GM19468 (cell line): ENCODE measurements at regions not wholly inside any gene's neighbourhood (a gene's known extent, or its start where the extent isn't known, plus 50 kb on each side); places are given as distances from the start of the nearest gene placed in this dataset.
A peak's percentile ranks its signal among the peaks of the same experiment; 100 is the strongest.

Source experiments
- ATAC-seq: cut with Tn5 transposase; IDR thresholded peaks from one replicate; pipeline ENCODE4 v1.9.1; 2021; ENCODE audit warnings: mild to moderate bottlenecking, moderate library complexity, moderate number of reproducible peaks; ENCODE audit not compliant: unreplicated experiment; ENCODE audit errors: extremely low read depth

DNA sequence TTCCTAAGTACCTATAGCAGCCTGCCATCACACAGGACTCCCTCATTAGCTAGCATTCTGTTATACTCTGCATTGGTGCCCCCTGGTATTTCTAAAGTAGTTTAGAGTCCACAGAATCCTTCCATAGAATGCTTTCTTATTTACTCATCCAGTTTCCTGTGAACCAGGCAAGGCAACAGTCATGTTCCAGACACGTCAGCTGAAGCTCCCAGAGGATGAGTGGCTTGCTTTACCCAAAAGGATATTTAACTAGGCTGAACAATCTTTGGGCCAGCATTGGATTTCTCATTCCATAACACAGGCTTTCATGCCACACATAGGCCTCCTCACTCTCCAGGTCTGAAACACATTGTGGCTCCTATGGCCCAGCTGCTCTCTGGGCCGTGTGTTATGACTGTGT lies 203.8 kb upstream of the MAP3K7 start:
- no peak for ATAC-seq

- ATAC-seq, result no peak
Measured at GRCh38 chr6:90790058-90790457, 203.2 kb upstream of the MAP3K7 start.

DNA sequence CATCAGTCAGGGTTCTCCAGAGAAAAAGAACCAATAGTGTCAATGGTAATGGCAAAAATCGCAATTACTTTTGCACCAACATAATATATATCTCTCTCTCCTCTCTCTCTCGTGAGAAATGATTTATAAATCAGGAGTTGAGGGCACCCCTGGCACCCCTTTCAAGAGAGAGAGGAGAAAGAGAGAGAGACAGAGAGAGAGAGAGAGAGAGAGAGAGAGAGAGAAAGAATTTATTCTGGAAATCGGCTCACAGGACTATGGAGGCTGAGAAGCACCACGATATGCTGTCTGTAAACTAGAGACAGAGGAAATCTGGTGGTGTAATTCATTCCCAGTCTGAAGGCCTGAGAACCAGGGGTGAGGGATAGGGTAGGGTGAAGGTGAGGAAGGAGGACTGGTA lies 201.9 kb upstream of the MAP3K7 start:
- ATAC-seq, result no peak

DNA sequence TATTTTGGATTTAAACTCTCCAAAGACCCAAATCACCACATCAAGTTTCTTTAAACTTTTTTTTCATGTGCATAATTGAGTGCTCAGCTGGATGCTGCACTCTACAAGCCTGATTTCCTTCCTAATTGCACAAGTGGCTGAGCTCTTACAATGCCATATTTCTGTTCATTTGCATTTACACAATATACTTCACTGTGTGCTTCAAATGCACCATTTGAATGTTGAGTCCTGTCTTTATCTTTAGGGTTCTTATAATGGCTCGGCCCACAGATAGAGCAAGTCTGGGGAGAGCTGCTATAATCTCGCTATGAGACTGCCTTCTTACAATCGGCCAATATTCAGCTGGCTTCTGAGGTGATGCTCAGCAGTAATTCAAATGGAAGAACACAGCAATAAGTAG lies 200.6 kb upstream of the MAP3K7 start:
- ATAC-seq, result no peak

DNA sequence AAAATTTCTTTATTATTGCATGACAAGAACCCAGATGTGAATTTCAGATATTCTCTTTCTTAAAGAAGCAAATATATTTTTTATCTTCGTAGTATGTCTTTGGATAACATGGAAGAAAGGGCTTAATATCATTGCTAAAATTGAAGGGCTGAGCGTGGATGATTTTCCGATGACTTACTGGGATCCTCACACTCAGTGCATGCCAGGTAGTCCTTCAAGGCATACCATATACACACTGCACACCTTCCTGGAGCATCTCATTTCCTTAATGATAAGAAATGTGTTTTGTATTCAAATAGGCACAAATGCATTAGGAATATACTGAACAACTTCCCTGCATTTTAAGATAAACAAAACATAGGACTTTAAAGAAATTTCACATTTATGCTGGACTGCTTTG lies 193.9 kb upstream of the MAP3K7 start:
- no peak for ATAC-seq

DNA sequence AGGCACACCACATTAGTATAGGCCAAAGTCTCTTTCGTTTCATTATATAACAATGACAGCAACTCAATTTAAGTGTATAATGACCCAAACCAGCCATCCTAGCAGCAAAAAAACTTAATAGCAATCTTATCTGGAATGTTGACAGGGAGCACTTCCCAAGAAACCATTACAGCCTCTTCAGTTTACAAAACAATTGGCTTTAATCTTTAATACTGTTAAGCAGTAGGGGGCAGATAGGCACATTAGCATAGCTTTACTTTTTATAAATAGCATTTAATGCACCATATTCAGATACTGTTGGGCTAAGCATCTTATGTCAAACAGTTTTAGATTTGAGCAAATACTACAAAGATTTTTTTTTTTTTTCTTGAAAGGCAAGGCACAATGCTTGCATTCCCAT lies 193.3 kb upstream of the MAP3K7 start:
- no peak for ATAC-seq

DNA sequence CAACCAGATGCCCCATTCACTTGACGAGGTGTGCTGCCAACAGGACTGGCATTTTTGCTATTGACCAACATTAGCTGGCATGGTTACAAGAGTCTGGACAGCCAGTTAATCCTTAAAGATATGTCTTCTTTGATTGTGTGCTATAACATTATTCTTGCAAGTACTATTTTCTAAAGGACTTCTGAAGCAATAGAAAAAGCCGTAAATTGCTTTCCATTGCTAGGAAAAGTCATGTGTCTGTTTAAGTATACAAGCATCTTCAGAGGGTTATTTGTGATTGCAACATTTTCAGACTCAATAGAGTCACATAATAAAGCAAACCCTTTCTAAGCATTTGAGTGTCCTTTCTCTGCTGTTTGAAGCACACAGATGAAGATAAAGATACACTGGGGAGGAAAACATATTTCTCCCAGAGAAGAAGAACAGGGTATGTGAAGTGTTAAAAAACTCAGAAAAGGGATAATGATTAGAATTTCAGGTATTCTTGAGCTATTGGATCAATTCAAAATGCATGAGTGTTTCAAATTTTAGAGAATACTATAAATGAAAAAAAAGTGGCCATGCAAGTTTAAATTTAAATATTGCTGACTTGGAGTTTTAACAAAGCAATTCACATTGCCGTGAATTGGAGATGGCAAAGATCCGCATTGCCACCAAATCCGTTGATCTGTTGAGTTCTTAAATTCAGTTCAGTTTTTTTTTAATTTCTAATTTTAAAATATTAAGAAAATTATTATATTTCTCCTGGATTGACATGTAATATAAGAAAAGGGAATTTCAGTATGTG lies 191.7 kb upstream of the MAP3K7 start:
- ATAC-seq, result no peak

DNA sequence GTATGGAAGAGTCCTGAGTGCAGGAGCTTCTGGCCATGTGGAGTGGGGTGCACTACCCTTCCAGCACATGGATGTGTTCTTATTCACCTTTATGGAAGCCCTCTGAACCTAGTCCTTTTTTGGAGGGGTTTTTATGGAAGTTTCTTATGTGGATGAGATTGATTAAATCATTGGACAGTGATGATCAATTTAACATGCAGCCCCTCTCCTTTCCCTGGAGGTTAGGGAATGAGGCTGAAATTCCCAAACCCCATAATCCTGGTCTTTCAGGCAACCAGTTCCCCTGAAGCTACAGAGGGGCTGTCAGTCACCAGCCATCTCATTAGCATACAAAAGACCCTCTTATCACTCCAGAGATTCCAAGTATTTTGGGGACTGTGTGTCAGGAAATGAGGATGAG lies 183.9 kb upstream of the MAP3K7 start:
- ATAC-seq, result no peak

DNA sequence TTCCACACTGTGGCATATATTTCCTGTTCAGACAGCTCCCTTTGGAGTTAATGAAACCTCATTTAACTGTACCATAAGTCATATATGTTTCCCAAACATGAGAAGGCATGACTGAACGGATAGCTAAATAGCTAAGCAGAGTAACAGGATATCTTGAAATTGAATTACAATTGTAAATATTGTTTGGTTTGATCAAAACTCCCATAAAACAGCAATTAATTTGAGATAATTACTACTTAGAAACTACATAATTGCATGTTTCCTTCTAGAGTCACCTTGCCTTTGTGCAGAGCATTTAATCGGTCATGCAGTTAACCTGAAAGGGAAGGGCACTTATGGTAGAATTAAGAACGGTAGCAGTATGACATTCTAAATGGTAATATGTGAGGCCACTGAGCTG lies 179.0 kb upstream of the MAP3K7 start:
- no peak for ATAC-seq

GRCh38 chr6:90765491-90765890 lies 178.6 kb upstream of the MAP3K7 start:
- ATAC-seq, result no peak

GRCh38 chr6:90764001-90764400 lies 177.1 kb upstream of the MAP3K7 start:
- no peak for ATAC-seq

- no peak for ATAC-seq
Measured at GRCh38 chr6:90759664-90760063, 172.8 kb upstream of the MAP3K7 start.

GRCh38 chr6:90758741-90759140 lies 171.9 kb upstream of the MAP3K7 start:
- ATAC-seq, result no peak

DNA sequence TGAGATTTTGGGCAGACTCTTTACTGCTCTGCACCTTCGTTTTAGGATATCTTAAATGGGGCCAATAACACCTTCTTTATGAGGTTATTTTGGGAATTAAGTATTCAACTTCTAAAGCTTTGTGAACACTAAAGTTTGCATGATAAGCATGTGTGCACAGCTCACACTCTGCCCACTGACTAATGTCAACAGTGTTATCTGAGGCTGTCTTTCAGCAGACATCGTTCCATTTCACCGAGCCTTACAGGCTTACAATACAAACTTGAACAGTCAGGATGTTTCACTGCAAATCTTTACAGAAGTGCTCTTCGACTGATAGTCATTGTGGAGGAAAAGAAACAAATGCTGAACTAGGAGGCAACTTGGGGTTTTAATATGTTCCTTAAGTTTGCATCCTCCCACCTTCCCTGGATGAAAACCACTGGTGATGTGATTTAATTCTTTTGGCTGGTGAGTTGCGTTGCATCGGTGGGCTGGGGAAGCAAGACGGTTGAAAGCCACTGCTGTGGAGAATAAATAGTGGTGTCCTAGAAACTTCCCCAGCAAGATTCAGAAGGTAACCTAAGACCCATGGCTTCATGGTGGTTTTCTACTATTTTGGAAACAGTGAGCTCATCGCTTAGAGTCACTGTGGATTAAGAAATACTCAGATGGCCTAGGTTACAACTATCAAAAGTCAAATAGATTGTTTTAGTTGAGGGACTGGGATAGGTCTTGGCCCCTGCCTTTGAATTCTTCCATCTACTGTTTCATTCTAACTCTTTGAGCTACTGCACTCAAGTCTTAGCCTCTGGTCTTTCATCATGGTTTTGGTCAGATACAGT lies 167.2 kb upstream of the MAP3K7 start:
- ATAC-seq, result no peak

GRCh38 chr6:90739802-90740201 lies 152.9 kb upstream of the MAP3K7 start:
- ATAC-seq, result no peak

GRCh38 chr6:90739339-90739738 lies 152.5 kb upstream of the MAP3K7 start:
- no peak for ATAC-seq

- peak; percentile 69 for ATAC-seq
Measured at GRCh38 chr6:90730151-90730673, 143.3 kb upstream of the MAP3K7 start.

GRCh38 chr6:90729057-90729456 lies 142.2 kb upstream of the MAP3K7 start:
- no peak for ATAC-seq

- no peak for ATAC-seq
Measured at GRCh38 chr6:90722648-90723047, 135.8 kb upstream of the MAP3K7 start.

DNA sequence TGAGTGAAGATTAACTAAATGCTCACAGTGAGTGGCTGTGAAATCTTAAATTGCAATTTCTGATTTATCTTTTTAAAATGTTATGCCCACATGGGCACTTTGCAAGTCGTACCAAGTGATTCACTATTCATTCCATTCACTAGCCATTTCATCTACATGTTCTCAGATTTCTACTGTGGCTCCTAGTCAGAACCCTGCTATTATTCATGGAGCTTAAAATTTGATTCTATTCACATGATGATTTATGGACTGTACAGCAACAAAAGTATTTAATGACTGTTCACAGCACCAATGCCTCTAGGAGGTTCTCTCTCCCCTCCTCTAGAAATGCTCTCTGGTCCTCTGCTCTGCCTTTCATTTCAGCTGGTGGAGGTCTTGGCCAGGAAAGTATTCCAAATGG lies 133.5 kb upstream of the MAP3K7 start:
- no peak for ATAC-seq
